HepG2 (cell line): ENCODE measurements at regions not wholly inside any gene's neighbourhood (a gene's known extent, or its start where the extent isn't known, plus 50 kb on each side); places are given as distances from the start of the nearest gene placed in this dataset.

ENCODE experiments used
- ATAC-seq: fragments of 200-7000 bp; cut with Tn5 transposase; 3 replicates; pipeline ENCODE4 v1.9.1; 2020; ENCODE audit warnings: mild to moderate bottlenecking, moderate library complexity
- BruUV-seq: library from RNA; stranded (reverse); fragments of 400-500 nt; replicated peaks from 2 replicates; lab custom pipeline; 2021; lab: Mats Ljungman, UMichigan
- CTCF ChIA-PET: fragments of 300-600 bp; formaldehyde crosslinking; extraction: SDS; loops from one replicate; lab custom pipeline; 2021; ENCODE audit warnings: low total read pairs, inconsistent platforms, low intra/inter-chr PET ratio; lab: Yijun Ruan, JAX
- POLR2A ChIA-PET: fragments of 350-600 bp; sonication (Branson Sonifier 250); formaldehyde crosslinking; loops from one replicate; lab custom pipeline; 2020; ENCODE audit warnings: antibody characterized with exemption, inconsistent platforms; lab: Yijun Ruan, JAX
- DNase-seq: peaks from one replicate; pipeline ENCODE4 v3.0.0-alpha.2; 2015; ENCODE audit warnings: low spot score
- FAIRE-seq: peaks from 3 replicates; lab custom pipeline; 2011; peaks lifted over from hg19 to GRCh38; lab: Jason Lieb, UNC
- H2AFZ ChIP-seq: one replicate; pipeline ENCODE4 v1.6.1; 2011; ENCODE audit warnings: low read length, inconsistent platforms
- H3K27ac ChIP-seq: fragments of 300-600 bp; 3 replicates; pipeline ENCODE4 v1.8.0; 2011; ENCODE audit warnings: mixed run types, mild to moderate bottlenecking, mixed read lengths, low read length, inconsistent platforms; ENCODE audit not compliant: insufficient read depth; ENCODE audit errors: extremely low read length
- H3K27me3 ChIP-seq, 2 experiments: fragments of 200-600 bp in 1 of 2; 2 replicates in 1 of 2; 3 replicates in 1 of 2; pipeline versions ENCODE4 v1.6.0 to v1.8.0; 2011; ENCODE audit warnings: low read length in 2 of 2, mild to moderate bottlenecking in 2 of 2, moderate library complexity in 2 of 2, inconsistent platforms in 1 of 2; ENCODE audit not compliant: insufficient read depth in 2 of 2, control insufficient read depth in 1 of 2
- H3K36me3 ChIP-seq, 2 experiments: fragments of 200-600 bp in 1 of 2; replicated peaks in 1 of 2; 2 replicates in 1 of 2; 3 replicates in 1 of 2; pipeline versions ENCODE4 v1.5.1 to v1.8.0; 2011; ENCODE audit warnings: low read length in 2 of 2, inconsistent platforms in 1 of 2; ENCODE audit not compliant: insufficient read depth in 2 of 2, control insufficient read depth in 1 of 2
- H3K4me1 ChIP-seq: 2 replicates; pipeline ENCODE4 v1.5.1; 2012; ENCODE audit warnings: low read length, inconsistent platforms; ENCODE audit not compliant: insufficient read depth
- H3K4me2 ChIP-seq: 2 replicates; pipeline ENCODE4 v1.6.0; 2011; ENCODE audit warnings: low read depth, low read length, inconsistent platforms
- H3K4me3 ChIP-seq, 3 experiments: fragments of 200-600 bp in 1 of 3; sonication (generic), shearing (Covaris generic) in 1 of 3; replicated peaks in 1 of 3; 2 replicates each; pipeline ENCODE4 v1.5.1; 2011 to 2016; ENCODE audit warnings: low read length in 3 of 3, inconsistent platforms in 2 of 3, low read depth in 2 of 3, mild to moderate bottlenecking in 2 of 3, control low read depth in 1 of 3, mixed read lengths in 1 of 3; ENCODE audit not compliant: insufficient read depth in 1 of 3
- H3K79me2 ChIP-seq: one replicate; pipeline ENCODE4 v1.6.1; 2011; ENCODE audit warnings: low read length, inconsistent platforms; ENCODE audit not compliant: insufficient read depth
- H3K9ac ChIP-seq: 2 replicates; pipeline ENCODE4 v1.6.0; 2011; ENCODE audit warnings: mild to moderate bottlenecking, low read depth, low read length, inconsistent platforms; ENCODE audit not compliant: insufficient read depth
- H3K9me3 ChIP-seq: 2 replicates; pipeline ENCODE4 v1.5.1; 2012; ENCODE audit warnings: mild to moderate bottlenecking, low read length
- H4K20me1 ChIP-seq: 2 replicates; pipeline ENCODE4 v1.6.0; 2011; ENCODE audit warnings: inconsistent platforms, mild to moderate bottlenecking, low read length, moderate library complexity; ENCODE audit not compliant: insufficient read depth
- ATF7 ChIP-seq, 2 experiments: fragments of 450-650 bp in 1 of 2; sonication (generic) in 1 of 2; formaldehyde crosslinking in 1 of 2; IDR thresholded peaks; 2 replicates each; pipeline versions ENCODE4 v1.4.0 to v1.6.1; 2016 to 2020; ENCODE audit warnings: antibody characterized with exemption in 1 of 2, mild to moderate bottlenecking in 1 of 2, missing genetic modification reagents in 1 of 2
- CEBPB ChIP-seq: IDR thresholded peaks from 2 replicates; pipeline ENCODE4 v1.6.1; 2011; ENCODE audit warnings: low read depth, low read length, improper control_type of control experiment, borderline replicate concordance
- WGBS: methylation state at CpG from one replicate; pipeline ENCODE4 v1.1.6; 2017; ENCODE audit warnings: low lambda C conversion rate; 5-methylcytosine and 5-hydroxymethylcytosine counted together
- in situ Hi-C: cut with HindIII; loops from 2 replicates; pipeline ENCODE4 v1.10.0; 2017; ENCODE audit warnings: low pct_unique_long_range_greater_than_20kb; ENCODE audit not compliant: extremely low pct_ligation_motif_present
- intact Hi-C: fragments of 100-400 bp; cut with micrococcal nuclease; formaldehyde crosslinking; loops from one replicate; pipeline ENCODE4 v1.10.0; 2022; ENCODE audit not compliant: unreplicated experiment
- TF ChIP-seq, protein P1 (sequence below): sonication (generic); formaldehyde crosslinking; IDR thresholded peaks from 2 replicates; pipeline ENCODE4 v1.4.0; 2020; ENCODE audit warnings: missing genetic modification reagents

DNA sequence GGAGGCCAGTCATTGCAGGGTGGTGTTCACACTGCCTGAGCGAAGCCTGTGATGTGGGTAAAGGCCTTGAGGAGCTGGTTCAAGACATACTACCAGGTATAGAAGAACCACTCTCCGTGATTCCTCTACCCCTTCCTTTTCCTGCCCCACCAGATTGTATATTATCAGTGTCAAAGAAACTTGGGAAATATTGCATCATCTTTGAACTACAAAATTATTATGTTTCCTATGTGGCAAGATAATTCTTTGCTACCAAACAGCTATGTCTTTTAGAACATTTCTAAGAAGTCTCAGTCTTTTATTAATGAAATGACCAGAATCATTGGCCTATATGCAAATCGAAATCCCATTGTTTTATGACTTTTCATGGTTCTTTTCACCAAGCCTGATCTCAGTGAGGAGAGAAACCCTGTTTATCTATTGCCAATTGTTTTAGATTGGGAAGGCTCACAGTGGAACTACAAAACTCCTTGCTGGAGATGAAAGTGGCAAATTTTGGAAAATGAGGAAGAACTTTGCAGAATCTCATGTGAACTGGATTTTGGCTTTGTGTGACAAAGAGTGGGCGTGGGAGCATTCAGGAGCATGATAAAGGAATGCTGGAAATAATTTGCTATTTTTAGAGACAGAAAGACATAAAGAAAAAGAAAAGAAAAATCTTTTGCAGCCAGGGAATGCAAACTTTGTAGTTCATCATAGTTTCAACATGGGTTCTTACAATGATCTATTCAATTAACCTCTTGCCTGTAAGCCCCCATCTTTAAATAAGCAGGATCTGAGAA, 286.9 kb downstream of the INSIG2 start:
- in situ Hi-C loops, result loop anchor here (5.0 kb wide), 1 partner anchor 482 kb away; no protein-coding TSS in a partner anchor
- FAIRE-seq (no peak), DNase-seq (no peak), ATAC-seq (no peak)
- no peaks in the 10 kb centered on the region for H4K20me1 ChIP-seq
- ChIA-PET CTCF (no interaction called here), POLR2A (no interaction called here)
- no peak overlapping the region for H3K4me2 ChIP-seq
- H3K4me1 ChIP-seq, result no peaks in the 10 kb centered on the region
- H2AFZ ChIP-seq, result no peak overlapping the region
- no peaks in the 10 kb centered on the region for H3K36me3 ChIP-seq
- intact Hi-C loops, result no loop called here
- 6% methylated on average over 4 of the region's 4 CpGs for WGBS
- no peaks in the 10 kb centered on the region; a peak in 3 of 5 replicates for H3K27me3 ChIP-seq
- BruUV-seq, result no TSS peak
- TF ChIP-seq CEBPB (peak; percentile 72; the same call in 1 of the 2 replicates), ATF7 (IDR thresholded peaks at IDR 0.05) (peak; percentile 59), ATF7 (CRISPR knock-in tag; IDR thresholded peaks at IDR 0.05) (no peak)
- TF ChIP-seq, protein P1, sequence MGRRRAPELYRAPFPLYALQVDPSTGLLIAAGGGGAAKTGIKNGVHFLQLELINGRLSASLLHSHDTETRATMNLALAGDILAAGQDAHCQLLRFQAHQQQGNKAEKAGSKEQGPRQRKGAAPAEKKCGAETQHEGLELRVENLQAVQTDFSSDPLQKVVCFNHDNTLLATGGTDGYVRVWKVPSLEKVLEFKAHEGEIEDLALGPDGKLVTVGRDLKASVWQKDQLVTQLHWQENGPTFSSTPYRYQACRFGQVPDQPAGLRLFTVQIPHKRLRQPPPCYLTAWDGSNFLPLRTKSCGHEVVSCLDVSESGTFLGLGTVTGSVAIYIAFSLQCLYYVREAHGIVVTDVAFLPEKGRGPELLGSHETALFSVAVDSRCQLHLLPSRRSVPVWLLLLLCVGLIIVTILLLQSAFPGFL (CRISPR knock-in tag), result no peak
- no peaks in the 10 kb centered on the region for H3K9me3 ChIP-seq
- no peaks in the 10 kb centered on the region for H3K79me2 ChIP-seq
- H3K9ac ChIP-seq, result no peak overlapping the region
- no peak overlapping the region for H3K4me3 ChIP-seq
- no peak overlapping the region for H3K27ac ChIP-seq
